Lower leg skin (tissue), 4 donors: ENCODE measurements at regions not wholly inside any gene's neighbourhood (a gene's known extent, or its start where the extent isn't known, plus 50 kb on each side); places are given as distances from the start of the nearest gene placed in this dataset.

Experiments
- DNase-seq, 2 donors: peaks; one replicate each; pipeline ENCODE4 v3.0.0-alpha.2; 2019; ENCODE audit warnings: low spot score in 2 of 2
- H3K4me3 ChIP-seq: fragments of 200-600 bp; sonication (generic); 2 replicates; pipeline ENCODE4 v1.5.1; 2017; ENCODE audit warnings: mild to moderate bottlenecking, low read depth; ENCODE audit not compliant: poor library complexity, severe bottlenecking
- CTCF ChIP-seq, 3 donors: fragments of 450-650 bp; IDR thresholded peaks; one replicate each; pipeline ENCODE4 v1.5.1; 2016; ENCODE audit warnings: antibody characterized with exemption in 3 of 3, mild to moderate bottlenecking in 3 of 3, moderate library complexity in 2 of 3
- POLR2A ChIP-seq, 2 donors: fragments of 450-650 bp; IDR thresholded peaks; one replicate each; pipeline ENCODE4 v1.6.1; 2016 to 2017; ENCODE audit warnings: antibody characterized with exemption in 2 of 2, mild to moderate bottlenecking in 1 of 2, moderate library complexity in 1 of 2
- WGBS, 2 donors: methylation state at CpG; one replicate each; pipeline ENCODE4 v1.1.5; 2018; 5-methylcytosine and 5-hydroxymethylcytosine counted together
- intact Hi-C: fragments of 100-400 bp; cut with DNase I; formaldehyde crosslinking; loops from one replicate; pipeline ENCODE4 v1.15.0; 2023; ENCODE audit warnings: low total_unique reads

- no peak for DNase-seq
- no peak overlapping the region for H3K4me3 ChIP-seq
- intact Hi-C loops = no loop called here
- TF ChIP-seq POLR2A (IDR thresholded peaks at IDR 0.05) = no peak
- no peak for TF ChIP-seq CTCF (IDR thresholded peaks at IDR 0.05)
- 72 to 89% methylated on average over 10 of the region's 10 CpGs for WGBS, 2 donors
Observed at GRCh38 chr9:107675351-107676259, 186.0 kb upstream of the KLF4 start.

- intact Hi-C loops = no loop called here
- peak; percentile 62 to 92 for DNase-seq
- H3K4me3 ChIP-seq = no peak overlapping the region
- no peak for TF ChIP-seq CTCF (IDR thresholded peaks at IDR 0.05)
- whole genome bisulfite sequencing, 2 donors = 74 to 80% methylated on average over 5 of the region's 5 CpGs
Observed at GRCh38 chr9:107674721-107675277, 185.2 kb upstream of the KLF4 start.

DNA sequence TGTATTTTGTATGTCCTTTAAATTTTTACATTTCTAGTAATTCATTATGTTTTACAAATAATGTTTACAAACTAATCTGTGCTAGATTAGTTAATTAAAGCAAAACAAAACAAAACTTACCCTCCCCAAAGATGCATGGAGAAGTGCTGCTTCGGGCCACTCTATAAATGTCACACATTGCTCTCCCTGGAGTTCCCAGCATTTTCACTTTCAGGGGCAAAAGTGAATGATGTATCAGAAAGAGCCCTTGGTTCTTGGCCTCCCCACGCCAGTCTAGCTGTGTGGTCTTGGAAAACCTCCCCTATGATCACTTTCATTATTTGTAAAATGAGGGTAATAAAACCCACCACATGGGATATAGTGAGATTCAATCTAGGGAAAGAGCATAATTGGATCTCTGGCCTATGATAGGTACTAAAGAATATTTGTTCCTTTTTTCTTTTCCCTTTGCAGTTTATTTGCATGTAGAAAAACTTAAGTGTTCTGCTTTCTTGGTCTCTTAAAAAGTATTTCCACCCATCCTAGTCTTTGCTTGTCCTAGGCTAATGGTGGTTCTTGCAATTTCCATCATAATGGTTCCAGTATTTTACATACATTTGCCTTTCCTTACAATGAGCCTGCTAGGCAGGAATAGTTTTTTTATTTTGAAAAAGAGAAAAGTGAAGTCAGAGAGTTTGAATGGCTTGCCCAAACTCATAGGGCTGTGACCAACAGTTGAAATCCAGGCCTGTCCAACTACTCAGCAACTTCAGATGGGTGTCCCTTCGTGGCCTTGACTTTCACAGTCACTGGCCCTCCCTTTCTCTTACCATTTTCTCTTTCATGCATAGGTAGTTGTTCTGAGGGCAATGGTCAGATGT lies 184.5 kb upstream of the KLF4 start:
- H3K4me3 ChIP-seq = no peak overlapping the region
- no peak for TF ChIP-seq POLR2A (IDR thresholded peaks at IDR 0.05)
- TF ChIP-seq CTCF (IDR thresholded peaks at IDR 0.05) = no peak
- intact Hi-C loops = no loop called here
- no peak for DNase-seq
- 84 to 85% methylated on average over 3 of the region's 3 CpGs for WGBS, 2 donors

GRCh38 chr9:107671588-107671987 lies 182.0 kb upstream of the KLF4 start:
- intact Hi-C loops = no loop called here
- H3K4me3 ChIP-seq = no peak overlapping the region
- TF ChIP-seq POLR2A (IDR thresholded peaks at IDR 0.05) = no peak
- no peak for TF ChIP-seq CTCF (IDR thresholded peaks at IDR 0.05)
- DNase-seq = no peak
- WGBS, 2 donors = 90 to 93% methylated on average over 1 of the region's 1 CpG

DNA sequence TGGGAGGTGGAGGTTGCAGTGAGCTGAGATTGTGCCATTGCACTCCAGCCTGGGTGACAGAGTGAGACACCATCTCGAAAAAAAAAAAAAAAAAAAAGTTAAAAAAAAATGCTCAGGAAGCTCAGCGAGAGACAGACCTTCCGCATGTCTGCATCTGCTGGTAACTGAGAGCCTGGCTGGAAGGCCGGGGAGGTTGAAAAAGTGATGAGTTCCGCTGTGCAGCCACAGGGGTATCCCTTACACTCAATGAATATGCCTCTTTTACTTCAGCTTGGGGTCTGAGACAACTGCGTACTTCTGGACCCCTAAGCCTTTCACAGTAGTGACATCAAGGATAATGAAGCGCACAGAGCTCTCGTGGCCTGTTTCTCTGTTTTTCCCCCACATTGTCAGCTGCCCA lies 179.9 kb upstream of the KLF4 start:
- intact Hi-C loops = no loop called here
- H3K4me3 ChIP-seq = no peak overlapping the region
- no peak for TF ChIP-seq CTCF (IDR thresholded peaks at IDR 0.05)
- no peak for TF ChIP-seq POLR2A (IDR thresholded peaks at IDR 0.05)
- WGBS, 2 donors = 87 to 89% methylated on average over 8 of the region's 8 CpGs
- DNase-seq = no peak
